Peyer's patch (tissue), 4 donors: ENCODE measurements at regions not wholly inside any gene's neighbourhood (a gene's known extent, or its start where the extent isn't known, plus 50 kb on each side); places are given as distances from the start of the nearest gene placed in this dataset.

Experiments used
- DNase-seq, 3 donors: peaks; one replicate each; pipeline ENCODE4 v3.0.0-alpha.2; 2017 to 2019
- H3K27ac ChIP-seq, 4 donors: fragments of 200-600 bp; sonication (generic); one replicate each; pipeline ENCODE4 v1.5.1; 2016 to 2019
- H3K27me3 ChIP-seq, 2 donors: fragments of 200-600 bp; sonication (generic); one replicate each; pipeline ENCODE4 v1.5.1; 2019
- H3K36me3 ChIP-seq, 3 donors: fragments of 200-600 bp; sonication (generic); one replicate each; pipeline ENCODE4 v1.5.1; 2016 to 2019
- H3K4me1 ChIP-seq, 4 donors: fragments of 200-600 bp; sonication (generic); one replicate each; pipeline ENCODE4 v1.5.1; 2016 to 2019
- H3K4me3 ChIP-seq, 4 donors: fragments of 200-600 bp; sonication (generic); 1 replicate in 3 of 4; 2 replicates in 1 of 4; pipeline ENCODE4 v1.5.1; 2016 to 2019; ENCODE audit warnings: mild to moderate bottlenecking in 1 of 4
- H3K9me3 ChIP-seq, 4 donors: fragments of 200-600 bp; sonication (generic); one replicate each; pipeline ENCODE4 v1.5.1; 2016 to 2019; ENCODE audit warnings: mild to moderate bottlenecking in 1 of 4
- POLR2A ChIP-seq, 2 donors: fragments of 450-650 bp; IDR thresholded peaks; one replicate each; pipeline ENCODE4 v1.5.1; 2017; ENCODE audit warnings: antibody characterized with exemption in 2 of 2, mild to moderate bottlenecking in 2 of 2, moderate library complexity in 2 of 2
- TF ChIP-seq, protein P1 (sequence below), 6 experiments: fragments of 450-650 bp in 4 of 6; fragments of 200-600 bp in 2 of 6; sonication (generic) in 1 of 6; IDR thresholded peaks; one replicate each; pipeline ENCODE4 v1.5.1; 2017 to 2019; ENCODE audit warnings: antibody characterized with exemption in 6 of 6, mild to moderate bottlenecking in 3 of 6, moderate library complexity in 1 of 6

DNA sequence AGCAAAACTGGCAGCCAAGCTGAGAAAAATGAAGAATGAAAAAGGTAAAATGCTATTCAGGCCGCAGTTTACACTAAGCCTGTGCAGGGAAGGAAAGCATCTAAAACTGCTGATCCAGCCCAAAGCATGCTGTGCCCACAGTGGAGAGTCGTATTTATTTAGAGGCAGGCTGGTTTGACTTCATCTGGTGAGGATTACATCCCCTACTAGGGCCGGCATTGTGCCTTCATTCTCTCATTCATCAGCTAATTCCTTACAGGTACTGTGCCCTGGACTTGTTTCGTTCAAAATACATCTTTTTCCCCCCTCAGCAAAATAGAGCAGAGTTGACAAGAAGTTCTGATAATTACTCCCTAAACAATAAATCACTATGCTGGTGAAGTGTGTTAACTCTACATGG, 137.5 kb upstream of the DAP start:
- no peak overlapping the region for H3K27ac ChIP-seq
- H3K36me3 ChIP-seq = no peaks in the 10 kb centered on the region
- no peak overlapping the region for H3K4me3 ChIP-seq
- no peaks in the 10 kb centered on the region for H3K9me3 ChIP-seq
- no peaks in the 10 kb centered on the region for H3K4me1 ChIP-seq
- TF ChIP-seq POLR2A (IDR thresholded peaks at IDR 0.05) = no peak
- TF ChIP-seq, protein P1, sequence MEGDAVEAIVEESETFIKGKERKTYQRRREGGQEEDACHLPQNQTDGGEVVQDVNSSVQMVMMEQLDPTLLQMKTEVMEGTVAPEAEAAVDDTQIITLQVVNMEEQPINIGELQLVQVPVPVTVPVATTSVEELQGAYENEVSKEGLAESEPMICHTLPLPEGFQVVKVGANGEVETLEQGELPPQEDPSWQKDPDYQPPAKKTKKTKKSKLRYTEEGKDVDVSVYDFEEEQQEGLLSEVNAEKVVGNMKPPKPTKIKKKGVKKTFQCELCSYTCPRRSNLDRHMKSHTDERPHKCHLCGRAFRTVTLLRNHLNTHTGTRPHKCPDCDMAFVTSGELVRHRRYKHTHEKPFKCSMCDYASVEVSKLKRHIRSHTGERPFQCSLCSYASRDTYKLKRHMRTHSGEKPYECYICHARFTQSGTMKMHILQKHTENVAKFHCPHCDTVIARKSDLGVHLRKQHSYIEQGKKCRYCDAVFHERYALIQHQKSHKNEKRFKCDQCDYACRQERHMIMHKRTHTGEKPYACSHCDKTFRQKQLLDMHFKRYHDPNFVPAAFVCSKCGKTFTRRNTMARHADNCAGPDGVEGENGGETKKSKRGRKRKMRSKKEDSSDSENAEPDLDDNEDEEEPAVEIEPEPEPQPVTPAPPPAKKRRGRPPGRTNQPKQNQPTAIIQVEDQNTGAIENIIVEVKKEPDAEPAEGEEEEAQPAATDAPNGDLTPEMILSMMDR (IDR thresholded peaks at IDR 0.05) = no peak
- no peak for DNase-seq
- no peaks in the 10 kb centered on the region for H3K27me3 ChIP-seq

DNA sequence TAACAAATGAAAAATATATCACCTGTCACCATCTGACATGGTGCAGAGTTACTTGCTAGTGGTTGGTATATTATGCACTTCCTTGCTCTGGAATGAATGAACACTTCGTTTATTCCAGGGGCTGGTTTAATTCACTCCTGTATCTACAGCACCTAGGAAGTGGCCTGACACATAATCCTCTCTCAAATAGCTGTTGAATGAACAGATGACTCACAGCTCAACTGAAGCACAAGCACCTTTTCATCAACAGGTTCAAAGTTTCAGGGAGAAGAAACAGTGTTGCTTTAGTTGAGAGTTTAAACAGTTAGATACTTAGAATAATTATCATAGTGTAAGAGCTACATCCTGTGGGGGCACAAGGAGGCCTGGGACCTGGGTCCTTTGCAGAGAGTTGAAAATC, 135.0 kb upstream of the DAP start:
- H3K9me3 ChIP-seq = no peaks in the 10 kb centered on the region
- H3K27ac ChIP-seq = no peak overlapping the region
- H3K27me3 ChIP-seq = no peaks in the 10 kb centered on the region
- no peak for DNase-seq
- no peaks in the 10 kb centered on the region for H3K4me1 ChIP-seq
- no peak for TF ChIP-seq POLR2A (IDR thresholded peaks at IDR 0.05)
- TF ChIP-seq, protein P1 (IDR thresholded peaks at IDR 0.05) = no peak
- no peaks in the 10 kb centered on the region for H3K36me3 ChIP-seq
- H3K4me3 ChIP-seq = no peak overlapping the region

DNA sequence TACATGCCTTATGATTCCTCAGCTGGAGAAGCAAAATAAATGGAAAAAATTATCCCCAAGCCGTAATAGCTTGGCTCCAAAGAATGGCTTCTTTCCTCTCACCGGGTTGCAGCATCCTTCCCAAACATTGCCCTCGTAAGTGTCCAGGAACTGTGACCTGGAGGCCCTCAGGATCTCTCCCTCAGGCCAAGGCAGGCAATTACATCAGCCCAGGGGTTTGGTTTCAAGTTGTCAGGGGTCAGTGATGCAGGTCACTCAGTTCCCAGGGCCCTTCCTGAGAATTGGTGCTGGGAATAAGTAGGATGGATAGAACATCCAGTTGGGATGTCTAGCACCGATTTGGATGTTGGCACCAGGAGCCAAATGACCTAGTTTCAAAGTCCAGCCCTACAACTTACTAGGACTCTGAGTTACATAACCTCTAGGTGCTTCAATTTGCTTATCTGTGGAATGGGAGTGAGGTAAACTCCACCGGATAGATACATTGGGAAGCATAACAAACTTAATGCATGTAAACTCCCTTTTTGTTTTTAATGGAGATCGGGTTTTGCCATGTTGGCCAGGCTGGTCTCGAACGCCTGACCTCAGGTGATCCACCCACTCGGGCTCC, 133.5 kb upstream of the DAP start:
- no peak for TF ChIP-seq POLR2A (IDR thresholded peaks at IDR 0.05)
- TF ChIP-seq, protein P1 (IDR thresholded peaks at IDR 0.05) = no peak
- no peak for DNase-seq
- H3K36me3 ChIP-seq = no peaks in the 10 kb centered on the region
- H3K4me1 ChIP-seq = no peaks in the 10 kb centered on the region
- H3K27me3 ChIP-seq = no peaks in the 10 kb centered on the region
- no peak overlapping the region for H3K27ac ChIP-seq
- no peak overlapping the region for H3K4me3 ChIP-seq
- H3K9me3 ChIP-seq = no peaks in the 10 kb centered on the region

DNA sequence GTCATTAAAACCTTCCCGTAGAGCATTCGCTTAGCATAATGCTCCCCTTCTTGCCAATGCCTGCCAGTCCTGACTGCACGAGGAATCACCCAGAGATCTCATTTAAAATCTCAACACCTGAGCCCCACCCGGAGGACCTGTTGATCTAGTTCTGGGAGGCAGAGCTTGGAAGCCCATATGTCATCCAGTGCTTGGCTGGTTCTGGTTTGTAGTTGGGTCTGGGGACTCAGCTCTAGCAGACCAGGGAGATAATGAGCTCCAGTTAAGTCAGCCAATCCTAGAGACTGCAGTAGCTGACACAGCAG, 131.8 kb upstream of the DAP start:
- Histone ChIP-seq H3K4me1 (no peaks in the 10 kb centered on the region), H3K27me3 (no peaks in the 10 kb centered on the region), H3K27ac (no peak overlapping the region), H3K36me3 (no peaks in the 10 kb centered on the region), H3K9me3 (no peaks in the 10 kb centered on the region), H3K4me3 (no peak overlapping the region)
- TF ChIP-seq, protein P1 (IDR thresholded peaks at IDR 0.05) = no peak
- no peak for TF ChIP-seq POLR2A (IDR thresholded peaks at IDR 0.05)
- DNase-seq = no peak

DNA sequence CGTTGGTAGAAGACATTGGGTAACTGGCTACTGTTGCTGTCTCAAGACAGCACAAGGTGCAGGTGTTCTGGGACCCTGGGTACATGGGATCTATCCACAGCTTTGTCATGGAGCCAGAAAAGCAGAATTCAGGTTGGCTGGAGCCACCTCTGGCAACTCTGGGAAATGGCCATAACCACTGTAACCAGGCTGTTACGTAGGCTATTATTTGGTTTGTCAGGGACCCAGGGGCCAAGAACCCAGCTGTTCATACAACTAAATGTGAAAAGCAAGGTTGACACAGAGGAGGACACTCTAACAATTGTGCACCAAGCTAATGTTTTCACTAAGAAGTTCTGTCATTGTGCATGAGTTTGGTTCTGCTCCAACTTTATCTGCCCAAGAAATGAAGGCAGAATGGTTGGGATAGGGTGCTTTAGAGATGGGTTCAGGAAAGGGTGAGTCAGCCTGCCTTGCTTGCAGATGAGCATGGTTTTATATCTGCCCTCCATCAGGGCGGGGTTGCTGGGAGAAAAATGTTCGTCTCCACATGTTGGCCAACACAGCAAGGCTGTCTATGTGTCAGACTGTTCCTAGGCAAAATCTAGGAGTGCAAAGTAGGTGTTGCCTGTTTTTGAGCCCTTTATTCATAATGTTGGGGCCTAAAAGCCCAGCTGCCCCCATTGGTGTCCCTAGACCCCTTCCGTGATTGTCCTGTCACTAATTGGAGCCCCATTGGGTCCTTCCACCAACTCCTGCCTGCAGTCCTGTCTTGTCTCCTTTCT, 131.3 kb upstream of the DAP start:
- Histone ChIP-seq H3K9me3 (no peaks in the 10 kb centered on the region), H3K4me3 (no peak overlapping the region), H3K36me3 (no peaks in the 10 kb centered on the region), H3K4me1 (no peaks in the 10 kb centered on the region), H3K27me3 (no peaks in the 10 kb centered on the region), H3K27ac (no peak overlapping the region)
- DNase-seq = no peak
- no peak for TF ChIP-seq POLR2A (IDR thresholded peaks at IDR 0.05)
- TF ChIP-seq, protein P1 (IDR thresholded peaks at IDR 0.05) = no peak
